K562 (cell line): ENCODE measurements at regions not wholly inside any gene's neighbourhood (a gene's known extent, or its start where the extent isn't known, plus 50 kb on each side); places are given as distances from the start of the nearest gene placed in this dataset.

Experiments
- ATAC-seq: fragments of 200-7000 bp; cut with Tn5 transposase; 3 replicates; pipeline ENCODE4 v1.9.1; 2020; ENCODE audit warnings: moderate library complexity
- BruUV-seq: library from RNA; stranded (reverse); fragments of 400-500 nt; replicated peaks from 2 replicates; lab custom pipeline; 2021; lab: Mats Ljungman, UMichigan
- CTCF ChIA-PET: fragments of 300-600 bp; formaldehyde crosslinking; extraction: SDS; loops from one replicate; lab custom pipeline; 2021; ENCODE audit warnings: low intra/inter-chr PET ratio; lab: Yijun Ruan, JAX
- POLR2A ChIA-PET: fragments of 300-600, 350-650 bp; sonication (Branson Sonifier 250); formaldehyde crosslinking; extraction: SDS; loops from one replicate; lab custom pipeline; 2021; ENCODE audit warnings: antibody characterized with exemption, inconsistent platforms; lab: Yijun Ruan, JAX
- DNase-seq, 4 experiments: peaks; one replicate each; pipeline versions ENCODE4 v3.0.0 to v3.0.0-alpha.2; 2011 to 2018; ENCODE audit warnings: low spot score in 3 of 4, mixed read lengths in 3 of 4; ENCODE audit errors: extremely low read depth in 1 of 4
- FAIRE-seq: peaks from 2 replicates; lab custom pipeline; 2011; peaks lifted over from hg19 to GRCh38; lab: Jason Lieb, UNC
- H2AFZ ChIP-seq: 2 replicates; pipeline ENCODE4 v1.6.0; 2011; ENCODE audit warnings: low read depth, low read length, control low read depth, inconsistent platforms
- H3K27ac ChIP-seq: fragments of 200-600 bp; 3 replicates; pipeline ENCODE4 v1.8.0; 2011; ENCODE audit warnings: low read depth, mild to moderate bottlenecking, control low read depth, inconsistent platforms, low read length, moderate library complexity, mixed read lengths; ENCODE audit errors: extremely low read depth
- H3K27me3 ChIP-seq, 2 experiments: fragments of 300-600 bp in 1 of 2; 2 replicates in 1 of 2; 3 replicates in 1 of 2; pipeline versions ENCODE4 v1.6.0 to v1.8.0; 2011; ENCODE audit warnings: inconsistent platforms in 2 of 2, low read length in 2 of 2, mild to moderate bottlenecking in 1 of 2, mixed read lengths in 1 of 2, moderate library complexity in 1 of 2; ENCODE audit not compliant: control insufficient read depth in 2 of 2, insufficient read depth in 2 of 2
- H3K36me3 ChIP-seq: fragments of 300-600 bp; 3 replicates; pipeline ENCODE4 v1.8.0; 2011; ENCODE audit warnings: mild to moderate bottlenecking, low read length, inconsistent platforms; ENCODE audit not compliant: control insufficient read depth, insufficient read depth
- H3K4me1 ChIP-seq, 2 experiments: fragments of 200-600 bp in 1 of 2; replicated peaks in 1 of 2; 2 replicates in 1 of 2; 3 replicates in 1 of 2; pipeline versions ENCODE4 v1.5.1 to v1.8.0; 2011; ENCODE audit warnings: inconsistent platforms in 2 of 2, low read length in 2 of 2, mild to moderate bottlenecking in 1 of 2, mixed read lengths in 1 of 2, moderate library complexity in 1 of 2; ENCODE audit not compliant: control insufficient read depth in 2 of 2, insufficient read depth in 2 of 2
- H3K4me2 ChIP-seq: 2 replicates; pipeline ENCODE4 v1.6.1; 2011; ENCODE audit warnings: low read length, control low read depth, inconsistent platforms, mixed read lengths; ENCODE audit not compliant: insufficient read depth
- H3K4me3 ChIP-seq: fragments of 200-600 bp; sonication (generic), shearing (Covaris generic); 2 replicates; pipeline ENCODE4 v1.5.1; 2016; ENCODE audit warnings: control low read depth, inconsistent platforms
- H3K79me2 ChIP-seq: fragments of 200-600 bp; 3 replicates; pipeline ENCODE4 v1.8.0; 2011; ENCODE audit warnings: low read length, inconsistent platforms; ENCODE audit not compliant: control insufficient read depth, insufficient read depth
- H3K9ac ChIP-seq, 2 experiments: 2 replicates each; pipeline versions ENCODE4 v1.6.0 to v1.6.1; 2011; ENCODE audit warnings: low read depth in 2 of 2, low read length in 2 of 2, control low read depth in 1 of 2, inconsistent platforms in 1 of 2, mild to moderate bottlenecking in 1 of 2, mixed read lengths in 1 of 2; ENCODE audit not compliant: insufficient read depth in 1 of 2
- H3K9me1 ChIP-seq: one replicate; pipeline ENCODE4 v1.6.0; 2011; ENCODE audit warnings: inconsistent platforms, mild to moderate bottlenecking, low read length, moderate library complexity; ENCODE audit not compliant: control insufficient read depth, insufficient read depth
- H3K9me3 ChIP-seq: replicated peaks from 2 replicates; pipeline ENCODE4 v1.5.1; 2011; ENCODE audit warnings: low read depth, low read length, inconsistent platforms; ENCODE audit not compliant: control insufficient read depth, insufficient read depth
- H4K20me1 ChIP-seq: replicated peaks from 2 replicates; pipeline ENCODE4 v1.6.1; 2011; ENCODE audit warnings: low read length, inconsistent platforms, mixed read lengths; ENCODE audit not compliant: control insufficient read depth, insufficient read depth
- ARID1B ChIP-seq: fragments of 450-650 bp; IDR thresholded peaks from 2 replicates; pipeline ENCODE4 v1.6.1; 2016; ENCODE audit warnings: antibody characterized with exemption, mild to moderate bottlenecking, inconsistent platforms
- BCL6 ChIP-seq: fragments of 250-450 bp; sonication (Bioruptor Pico); IDR thresholded peaks from 2 replicates; pipeline ENCODE4 v1.4.0; 2020
- BHLHE40 ChIP-seq: IDR thresholded peaks from 2 replicates; pipeline ENCODE4 v1.6.1; 2011; ENCODE audit warnings: low read length, improper control_type of control experiment
- BMI1 ChIP-seq: fragments of 150-350 bp; IDR thresholded peaks from 2 replicates; pipeline ENCODE4 v1.6.1; 2014; ENCODE audit warnings: low read length
- FOSL1 ChIP-seq: fragments of 200-800 bp; sonication (Bioruptor generic); conservative IDR thresholded peaks from 2 replicates; pipeline ENCODE4 v1.6.1; 2016; ENCODE audit warnings: missing genetic modification characterization, missing compliant biosample characterization
- FUS ChIP-seq: fragments of 200-400 bp; formaldehyde crosslinking; optimal IDR thresholded peaks from 2 replicates; pipeline ENCODE3; 2017; ENCODE audit warnings: low read depth, low read length
- HNRNPK ChIP-seq: fragments of 200-400 bp; formaldehyde crosslinking; IDR thresholded peaks from one replicate; pipeline ENCODE4 v1.6.1; 2018; ENCODE audit warnings: mild to moderate bottlenecking, low read depth, low read length; ENCODE audit not compliant: poor library complexity, severe bottlenecking
- HNRNPUL1 ChIP-seq: fragments of 200-400 bp; formaldehyde crosslinking; IDR thresholded peaks from 2 replicates; pipeline ENCODE4 v1.6.1; 2017; ENCODE audit warnings: low read length
- NFYB ChIP-seq: IDR thresholded peaks from 2 replicates; pipeline ENCODE4 v1.6.1; 2011; ENCODE audit warnings: mild to moderate bottlenecking, moderate library complexity; ENCODE audit not compliant: insufficient read length; ENCODE audit errors: extremely low read depth
- NR2F6 ChIP-seq: fragments of 450-650 bp; formaldehyde crosslinking; IDR thresholded peaks from 2 replicates; pipeline ENCODE4 v1.4.0; 2020; ENCODE audit warnings: mild to moderate bottlenecking
- ZNF224 ChIP-seq: sonication (generic); formaldehyde crosslinking; IDR thresholded peaks from 2 replicates; pipeline ENCODE4 v1.8.0; 2022; ENCODE audit warnings: mild to moderate bottlenecking, missing genetic modification reagents
- ZNF398 ChIP-seq: fragments of 250-450 bp; sonication (Bioruptor Pico); IDR thresholded peaks from 2 replicates; pipeline ENCODE4 v1.8.0; 2021; ENCODE audit warnings: moderate library complexity, mild to moderate bottlenecking, inconsistent platforms
- ZNF518B ChIP-seq: fragments of 250-450 bp; sonication (Bioruptor Pico); IDR thresholded peaks from 2 replicates; pipeline ENCODE4 v1.5.0; 2021; ENCODE audit warnings: mild to moderate bottlenecking, moderate library complexity
- ZNF75A ChIP-seq: fragments of 450-650 bp; formaldehyde crosslinking; IDR thresholded peaks from 2 replicates; pipeline ENCODE4 v1.4.0; 2020; ENCODE audit warnings: mild to moderate bottlenecking
- ZNF830 ChIP-seq: fragments of 250-450 bp; sonication (Bioruptor Pico); IDR thresholded peaks from 2 replicates; pipeline ENCODE4 v1.5.0; 2021; ENCODE audit warnings: mild to moderate bottlenecking
- in situ Hi-C: fragments of 300-500 bp; cut with MboI; formaldehyde crosslinking; loops from 4 replicates; pipeline ENCODE4 v1.15.0; 2018; ENCODE audit warnings: inconsistent platforms, mixed read lengths
- intact Hi-C: fragments of 100-400 bp; cut with micrococcal nuclease; formaldehyde crosslinking; loops from 2 replicates; pipeline ENCODE4 v1.14.2; 2022

GRCh38 chr11:87523276-87523675 is 485.5 kb downstream of the TMEM135 start:
- TF ChIP-seq ZNF398 (CRISPR knock-in tag) (no peak), ARID1B (no peak), FUS (no peak), ZNF830 (no peak), BMI1 (no peak), FOSL1 (tag) (no peak), BHLHE40 (no peak), NR2F6 (CRISPR knock-in tag) (no peak), ZNF224 (no peak), ZNF518B (CRISPR knock-in tag) (no peak), HNRNPK (no peak), NFYB (no peak), BCL6 (CRISPR knock-in tag) (no peak), HNRNPUL1 (no peak), ZNF75A (no peak)
- POLR2A ChIA-PET = no interaction called here
- intact Hi-C loops = no loop called here
- H3K9me3 ChIP-seq = 0 out of 2 replicates have a peak, but pooled peaks cover 1% of the 10 kb centered on the region
- H3K36me3 ChIP-seq = no peaks in the 10 kb centered on the region
- no peak for DNase-seq
- H3K9ac ChIP-seq = no peak overlapping the region
- in situ Hi-C loops = no loop called here
- no peak overlapping the region for H3K27ac ChIP-seq
- H2AFZ ChIP-seq = no peak overlapping the region
- no peak overlapping the region for H3K4me2 ChIP-seq
- no peak for ATAC-seq
- CTCF ChIA-PET = no interaction called here
- H3K4me1 ChIP-seq = no peaks in the 10 kb centered on the region
- FAIRE-seq = no peak
- no peaks in the 10 kb centered on the region for H3K27me3 ChIP-seq
- H4K20me1 ChIP-seq = no peaks in the 10 kb centered on the region
- no TSS peak for BruUV-seq
- no peaks in the 10 kb centered on the region for H3K79me2 ChIP-seq
- no peak overlapping the region for H3K4me3 ChIP-seq
- H3K9me1 ChIP-seq = no peaks in the 10 kb centered on the region
